HG03139 (cell line): ENCODE measurements at regions not wholly inside any gene's neighbourhood (a gene's known extent, or its start where the extent isn't known, plus 50 kb on each side); places are given as distances from the start of the nearest gene placed in this dataset.

ENCODE experiments used
- ATAC-seq: cut with Tn5 transposase; IDR thresholded peaks from one replicate; pipeline ENCODE4 v1.9.1; 2021; ENCODE audit not compliant: unreplicated experiment

DNA sequence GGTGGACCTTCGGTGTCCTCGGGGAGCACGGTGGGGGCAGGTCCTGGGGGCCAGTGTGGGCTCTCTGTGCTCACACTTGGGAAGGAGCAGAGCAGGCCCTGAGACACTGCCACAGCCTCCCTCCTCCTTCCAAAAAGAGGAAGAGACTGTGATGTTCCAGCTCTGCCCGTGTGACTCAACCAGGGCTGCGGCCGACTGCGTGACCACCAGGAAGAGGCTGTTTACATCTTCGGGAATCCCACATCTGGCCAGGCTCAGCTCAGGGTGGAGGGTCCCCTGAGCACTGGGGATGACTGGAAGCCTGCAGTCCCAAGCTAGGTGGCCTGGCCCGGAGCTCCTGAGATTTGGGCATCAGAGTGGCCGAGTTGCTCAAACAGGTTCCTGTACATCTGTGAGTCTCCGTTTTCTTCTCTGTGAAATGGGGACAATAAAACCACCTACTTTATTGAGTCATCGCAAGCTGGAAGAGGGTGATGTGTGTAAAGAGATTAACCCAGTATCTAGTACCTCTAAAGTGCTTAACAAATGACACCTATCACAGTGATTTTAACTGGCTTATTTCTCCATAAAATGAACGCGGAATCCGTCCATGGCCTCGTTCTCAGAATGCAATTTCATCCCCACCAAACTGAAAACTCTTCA lies 242.1 kb downstream of the DLL1 start:
- ATAC-seq, result no peak

GRCh38 chr6:170047823-170048222 lies 243.1 kb downstream of the DLL1 start:
- ATAC-seq, result no peak

DNA sequence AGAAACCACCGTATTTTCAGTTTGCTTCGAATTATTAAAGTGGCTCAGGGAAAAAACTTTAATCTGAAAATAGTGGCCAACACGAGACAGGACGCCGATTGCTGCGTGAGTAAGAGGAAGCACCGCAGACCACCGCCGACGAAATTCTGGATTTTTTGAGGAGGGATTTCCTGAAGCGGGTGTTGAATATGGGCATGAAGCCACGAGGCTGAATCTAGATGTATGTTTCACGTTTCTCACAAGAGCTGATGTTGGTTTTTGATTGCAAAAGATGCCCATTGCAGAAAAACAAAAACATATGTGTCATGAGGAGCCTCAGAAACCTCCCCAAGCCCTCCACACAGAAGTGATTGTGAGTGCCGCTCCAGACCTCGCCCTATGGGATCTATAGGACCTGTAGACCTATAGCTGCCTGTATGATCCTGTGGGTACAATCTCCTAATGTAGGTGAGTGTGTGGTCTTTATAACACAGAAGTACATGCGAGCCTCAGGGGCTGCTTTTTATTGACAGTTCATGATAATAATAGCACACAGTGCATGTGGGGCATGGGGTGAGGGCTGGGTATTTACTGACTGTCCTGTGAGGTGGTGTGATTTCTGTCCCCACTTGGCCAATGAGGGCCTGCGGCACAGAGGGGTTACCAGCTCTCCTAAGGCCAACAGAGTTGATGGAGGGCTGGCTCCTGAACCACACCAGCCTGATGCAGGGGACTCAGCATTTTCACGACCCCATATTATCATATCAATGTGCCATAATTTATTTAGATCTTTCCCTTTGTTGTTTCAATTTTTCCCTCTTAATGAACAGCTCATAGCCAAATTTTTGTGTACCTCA lies 243.9 kb downstream of the DLL1 start:
- ATAC-seq, result no peak

GRCh38 chr6:170045981-170046667 lies 244.8 kb downstream of the DLL1 start:
- no peak for ATAC-seq

DNA sequence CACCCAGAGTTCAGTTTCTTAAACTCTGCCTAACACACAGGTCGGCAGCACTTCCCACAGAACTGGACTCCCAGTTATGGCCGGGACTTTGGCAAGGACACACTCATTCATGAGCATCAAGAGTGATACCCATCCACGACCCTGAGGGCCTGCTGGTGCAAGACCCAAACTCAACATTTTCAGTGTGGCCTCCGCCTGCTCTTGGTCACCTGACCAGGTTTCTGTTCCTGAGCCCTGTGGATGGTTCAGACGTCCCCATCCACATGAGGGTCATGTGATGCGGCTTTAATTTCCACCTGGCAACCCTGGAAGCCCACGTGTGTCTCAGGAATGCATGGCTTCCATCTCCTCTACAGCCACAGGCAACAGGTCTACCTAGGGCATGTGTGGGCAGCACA lies 245.3 kb downstream of the DLL1 start:
- no peak for ATAC-seq

DNA sequence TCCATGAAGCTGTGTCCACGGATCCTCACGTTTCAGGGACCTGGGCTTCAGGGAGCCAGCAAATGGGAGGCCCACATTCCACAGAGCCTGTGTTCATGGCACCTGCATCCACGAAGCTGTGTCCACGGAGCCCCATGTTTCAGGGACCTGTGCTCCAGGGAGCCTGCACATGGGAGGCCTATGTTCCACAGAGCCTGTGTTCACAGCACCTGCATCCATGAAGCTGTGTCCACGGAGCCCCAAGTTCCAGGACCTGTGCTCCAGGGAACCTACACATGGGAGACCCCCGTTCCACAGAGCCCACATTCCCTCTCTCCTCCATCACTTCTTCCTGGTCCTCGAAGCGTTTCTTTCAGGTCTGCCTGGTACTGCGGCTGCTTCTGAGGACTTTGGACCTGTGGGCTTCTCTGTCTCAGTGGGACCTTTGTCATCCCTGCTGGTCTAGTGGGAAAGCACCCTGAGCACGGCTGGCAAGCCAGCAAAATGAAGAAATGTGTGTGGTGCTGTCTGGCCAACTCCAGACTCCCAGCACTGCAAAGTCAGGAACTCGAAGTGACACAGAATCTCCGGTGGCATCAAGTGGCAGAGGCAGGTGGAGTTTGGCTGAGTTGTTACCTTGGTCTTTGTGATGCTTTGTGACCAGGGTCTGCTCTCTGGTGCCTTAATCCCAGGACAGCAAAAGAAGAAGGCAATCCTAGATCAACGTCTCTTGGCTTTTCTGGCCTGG lies 245.9 kb downstream of the DLL1 start:
- ATAC-seq, result no peak

- ATAC-seq, result no peak
Measured at GRCh38 chr6:170043881-170044790, 246.7 kb downstream of the DLL1 start.

DNA sequence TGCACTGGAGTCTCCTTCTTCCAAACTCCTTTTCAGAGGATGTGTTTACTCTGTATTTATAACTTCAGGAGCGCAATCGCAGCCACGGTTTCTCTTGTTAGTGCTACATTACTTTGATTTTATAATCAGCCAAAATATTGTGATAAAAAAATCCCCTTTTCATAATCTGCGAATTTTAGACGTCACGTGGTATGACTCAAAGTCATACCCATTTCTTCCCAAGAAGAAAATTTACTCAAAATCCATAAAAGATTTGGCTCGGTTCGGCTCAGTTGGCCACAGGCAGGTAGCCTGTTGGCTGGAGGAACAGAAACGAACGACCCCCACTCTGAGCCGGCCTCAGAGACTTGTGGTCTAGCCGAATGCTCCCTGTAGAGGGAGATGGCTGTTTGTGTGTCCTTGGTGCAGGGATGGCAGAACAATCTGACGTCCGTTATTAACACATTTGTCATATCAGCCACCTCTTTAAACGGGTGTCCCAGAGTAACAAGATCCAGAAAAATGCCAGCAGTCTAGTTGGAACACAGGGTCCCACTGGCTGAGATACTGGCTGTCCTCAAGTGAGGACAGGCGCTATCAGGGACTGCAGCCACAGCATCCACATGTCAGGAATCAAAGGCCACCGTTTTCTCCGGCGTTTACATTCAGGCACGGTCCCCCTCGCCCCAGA lies 247.6 kb downstream of the DLL1 start:
- no peak for ATAC-seq

DNA sequence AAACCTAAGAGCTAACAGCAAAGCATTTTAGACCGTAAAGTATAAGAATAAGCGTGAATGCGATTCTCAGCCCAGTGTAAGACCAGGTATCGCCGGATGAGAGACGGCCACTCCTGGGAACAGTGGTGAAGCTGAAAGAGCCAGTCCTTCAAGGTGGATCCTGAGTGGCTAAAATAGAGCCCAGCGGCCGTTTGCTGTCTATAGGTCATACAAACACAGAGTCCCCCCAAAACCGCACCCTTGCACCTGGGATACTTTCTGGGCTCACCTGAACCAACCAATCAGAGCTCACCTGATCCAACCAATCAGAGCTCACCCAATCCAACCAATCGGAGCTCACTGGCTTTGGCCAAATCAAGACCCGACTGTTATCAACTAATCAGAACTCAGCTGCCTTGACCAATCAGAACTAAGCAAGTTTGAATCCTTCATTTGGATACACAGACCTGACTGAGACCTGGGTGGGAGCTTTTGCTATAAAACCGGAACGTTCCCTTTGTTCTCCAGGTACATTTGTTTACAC lies 248.2 kb downstream of the DLL1 start:
- no peak for ATAC-seq

GRCh38 chr6:170042123-170042522 lies 248.8 kb downstream of the DLL1 start:
- ATAC-seq, result no peak

GRCh38 chr6:170041526-170041925 lies 249.4 kb downstream of the DLL1 start:
- no peak for ATAC-seq

DNA sequence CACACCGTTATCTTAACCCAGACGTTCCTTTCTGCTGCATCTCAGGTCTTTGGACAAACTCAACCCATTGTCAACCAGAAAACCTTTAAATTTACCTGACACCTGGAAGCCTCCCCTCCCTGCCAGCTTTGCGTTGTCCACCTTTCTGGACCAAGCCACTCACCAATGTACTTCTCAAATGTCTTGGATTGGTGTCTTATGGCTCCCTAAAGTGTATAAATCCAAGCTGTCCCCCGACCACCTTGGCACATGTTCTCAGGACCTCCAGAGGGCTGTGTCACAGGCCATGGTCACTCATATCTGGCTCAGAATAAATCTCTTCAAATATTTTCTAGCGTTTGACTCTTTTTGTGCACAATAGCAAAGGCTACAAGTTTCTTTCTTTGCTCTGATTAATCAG lies 250.0 kb downstream of the DLL1 start:
- ATAC-seq, result no peak

DNA sequence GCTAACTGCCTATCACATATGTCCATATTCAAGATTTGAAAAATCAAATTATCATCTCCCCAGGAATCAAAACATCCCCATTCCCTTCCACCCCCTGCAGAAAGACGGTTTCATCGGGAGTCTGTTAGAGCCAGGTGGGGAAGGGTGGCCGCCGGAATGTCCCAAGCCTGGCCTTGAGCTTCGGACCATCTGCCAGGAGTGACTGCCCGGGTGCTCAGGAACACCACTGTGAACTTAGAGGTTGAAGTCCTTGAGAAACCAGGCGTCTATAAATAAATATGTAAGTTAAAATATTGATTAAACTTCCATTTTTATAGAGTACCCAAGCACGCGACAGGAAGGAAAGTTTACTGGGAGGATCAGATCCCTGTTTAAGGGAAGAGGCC lies 250.8 kb downstream of the DLL1 start:
- no peak for ATAC-seq

GRCh38 chr6:170039156-170040114 lies 251.4 kb downstream of the DLL1 start:
- ATAC-seq, result no peak

DNA sequence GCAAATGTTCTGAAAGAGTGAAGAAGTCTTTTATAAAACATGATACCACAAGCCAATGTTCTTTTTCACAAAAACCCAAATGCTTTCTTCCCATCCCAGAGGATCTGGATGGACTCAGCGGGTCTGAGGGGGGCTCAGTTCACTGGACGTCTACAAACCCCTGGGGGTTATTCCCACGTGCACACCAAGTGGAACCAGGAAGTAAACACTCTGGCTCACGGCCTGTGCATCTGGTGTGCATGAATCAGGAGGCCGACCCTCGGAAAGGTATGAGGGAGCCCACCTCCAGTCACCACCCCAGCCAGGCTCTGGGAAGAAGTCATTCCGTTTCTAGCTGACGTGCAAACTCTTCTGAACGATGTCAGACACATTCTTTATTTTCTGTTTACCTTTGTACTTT lies 252.2 kb downstream of the DLL1 start:
- ATAC-seq, result no peak

DNA sequence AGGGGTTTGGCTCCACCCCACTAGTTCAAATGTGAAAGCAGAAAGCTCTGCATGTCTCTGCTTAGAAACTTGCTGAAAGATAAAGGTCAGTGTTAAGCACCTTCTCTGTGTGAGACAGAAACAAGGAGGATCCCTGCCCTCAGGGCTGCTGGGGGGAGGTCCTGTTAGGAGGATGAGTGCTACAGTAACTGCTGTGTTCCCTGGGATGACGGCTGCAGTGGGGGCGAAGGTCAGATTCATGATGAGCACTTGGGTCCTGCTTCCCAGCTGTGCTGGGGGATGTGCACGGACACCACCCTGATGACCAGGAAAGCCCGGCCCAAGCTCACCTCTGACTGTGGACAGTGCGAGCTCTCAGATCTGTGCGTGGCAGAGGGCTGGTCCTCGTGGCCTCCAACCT lies 252.6 kb downstream of the DLL1 start:
- no peak for ATAC-seq

- ATAC-seq, result no peak
Measured at GRCh38 chr6:170037541-170038250, 253.2 kb downstream of the DLL1 start.

DNA sequence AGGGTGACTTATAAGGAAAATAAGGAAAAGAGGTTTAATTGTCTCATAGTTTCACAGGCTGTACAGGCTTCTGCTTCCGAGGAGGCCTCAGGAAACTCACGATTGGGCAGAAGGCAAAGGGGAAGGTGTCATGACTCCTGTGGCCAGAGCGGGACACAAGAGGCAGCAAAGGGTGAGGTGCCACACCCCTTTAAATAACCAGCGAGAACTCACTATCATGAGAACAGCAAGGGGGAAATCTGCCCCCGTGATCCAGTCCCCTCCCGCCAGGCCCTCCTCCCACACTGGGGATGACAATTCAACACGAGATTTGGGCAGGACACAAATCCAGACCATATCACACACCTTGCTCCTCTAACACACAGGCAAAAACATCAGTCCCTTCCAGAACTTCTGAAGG lies 254.0 kb downstream of the DLL1 start:
- no peak for ATAC-seq
